GM21528 (cell line): ENCODE measurements at regions not wholly inside any gene's neighbourhood (a gene's known extent, or its start where the extent isn't known, plus 50 kb on each side); places are given as distances from the start of the nearest gene placed in this dataset.
"Not testable (repeated sequence)": the region's sequence is repeated elsewhere in the genome, so short reads cannot be mapped to it uniquely, and the experiment has no call there.

Source experiments
- ATAC-seq: cut with Tn5 transposase; IDR thresholded peaks from one replicate; pipeline ENCODE4 v1.9.1; 2021; ENCODE audit warnings: mild to moderate bottlenecking, moderate library complexity; ENCODE audit not compliant: unreplicated experiment, low FRiP score

- no peak for ATAC-seq
These were observed 139.9 kb upstream of the NCOR2 start for GRCh38 chr12:124707316-124707715.

- ATAC-seq = no peak
These were observed 139.0 kb upstream of the NCOR2 start for GRCh38 chr12:124706363-124706762.

DNA sequence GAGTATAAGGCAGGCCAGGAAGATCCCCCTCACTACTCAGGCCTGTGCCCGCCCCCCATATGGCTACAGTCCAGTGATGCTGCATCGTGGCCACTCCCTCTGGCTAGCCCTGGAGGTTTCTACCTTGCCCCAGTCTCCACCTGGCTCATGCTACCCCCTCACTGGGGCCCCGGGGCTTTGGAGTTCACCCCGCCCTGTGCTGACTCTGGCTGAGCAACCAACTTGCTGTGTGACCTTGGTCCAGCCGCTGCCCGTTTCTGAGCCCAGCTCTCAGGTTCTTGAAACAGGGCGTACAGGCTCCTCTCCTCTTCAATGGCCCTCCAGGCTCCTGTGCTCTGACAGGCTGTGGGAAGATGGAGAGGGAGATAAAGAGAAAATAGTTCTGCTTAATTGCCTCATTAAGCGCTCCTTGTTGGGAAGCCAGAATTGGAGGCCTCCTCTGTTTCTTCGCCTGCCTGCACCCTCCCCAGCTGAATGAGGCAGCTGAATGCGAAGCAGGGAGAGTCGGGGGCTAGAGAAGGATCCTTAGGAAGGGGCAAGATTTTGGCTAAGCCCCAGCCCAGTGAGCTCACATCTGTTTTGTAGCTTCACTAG is 138.2 kb upstream of the NCOR2 start:
- ATAC-seq = no peak

DNA sequence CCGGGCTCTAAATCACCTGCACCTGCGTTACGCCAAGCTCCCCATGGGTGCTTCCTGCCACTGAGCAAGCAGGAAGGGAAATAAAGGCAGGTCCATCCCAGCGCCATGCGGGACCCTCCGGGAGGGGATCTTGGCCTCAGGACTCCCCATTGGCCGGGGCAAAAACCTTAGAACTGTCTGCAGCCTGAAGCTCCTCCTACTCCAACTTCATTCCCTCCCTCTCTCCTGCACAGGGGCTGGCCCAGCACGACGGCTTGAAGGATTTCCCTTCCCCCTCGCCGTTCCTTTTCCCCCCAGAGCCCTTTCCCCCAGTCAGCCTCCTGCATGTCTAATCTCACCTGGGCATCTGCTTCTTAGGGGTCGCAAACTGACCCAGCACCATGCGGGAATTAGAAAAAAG is 137.2 kb upstream of the NCOR2 start:
- ATAC-seq = no peak

- ATAC-seq = no peak
These were observed 136.4 kb upstream of the NCOR2 start for GRCh38 chr12:124703856-124704255.

GRCh38 chr12:124702736-124703135 is 135.3 kb upstream of the NCOR2 start:
- ATAC-seq = no peak

GRCh38 chr12:124700810-124701592 is 133.6 kb upstream of the NCOR2 start:
- ATAC-seq = no peak

DNA sequence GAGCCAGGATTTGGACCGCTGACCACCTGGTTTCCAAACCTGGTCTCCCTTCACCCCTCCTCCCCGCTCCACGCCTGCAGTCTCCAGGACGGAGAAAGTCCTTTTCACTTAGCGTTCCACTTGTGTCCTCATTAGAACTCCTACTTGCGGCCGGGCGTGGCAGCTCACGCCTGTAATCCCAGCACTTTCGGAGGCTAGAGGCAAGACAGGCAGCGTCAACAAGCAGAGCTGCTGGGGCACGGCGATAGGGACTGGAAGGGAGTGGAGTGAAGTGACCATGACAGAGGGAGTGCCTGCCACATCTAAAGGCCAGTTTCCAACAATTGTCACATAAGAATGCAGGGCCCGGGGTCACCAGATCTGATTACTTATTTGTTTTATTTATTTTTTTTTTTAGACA is 132.5 kb upstream of the NCOR2 start:
- no peak for ATAC-seq

- no peak for ATAC-seq
These were observed 131.5 kb upstream of the NCOR2 start for GRCh38 chr12:124698998-124699305.

DNA sequence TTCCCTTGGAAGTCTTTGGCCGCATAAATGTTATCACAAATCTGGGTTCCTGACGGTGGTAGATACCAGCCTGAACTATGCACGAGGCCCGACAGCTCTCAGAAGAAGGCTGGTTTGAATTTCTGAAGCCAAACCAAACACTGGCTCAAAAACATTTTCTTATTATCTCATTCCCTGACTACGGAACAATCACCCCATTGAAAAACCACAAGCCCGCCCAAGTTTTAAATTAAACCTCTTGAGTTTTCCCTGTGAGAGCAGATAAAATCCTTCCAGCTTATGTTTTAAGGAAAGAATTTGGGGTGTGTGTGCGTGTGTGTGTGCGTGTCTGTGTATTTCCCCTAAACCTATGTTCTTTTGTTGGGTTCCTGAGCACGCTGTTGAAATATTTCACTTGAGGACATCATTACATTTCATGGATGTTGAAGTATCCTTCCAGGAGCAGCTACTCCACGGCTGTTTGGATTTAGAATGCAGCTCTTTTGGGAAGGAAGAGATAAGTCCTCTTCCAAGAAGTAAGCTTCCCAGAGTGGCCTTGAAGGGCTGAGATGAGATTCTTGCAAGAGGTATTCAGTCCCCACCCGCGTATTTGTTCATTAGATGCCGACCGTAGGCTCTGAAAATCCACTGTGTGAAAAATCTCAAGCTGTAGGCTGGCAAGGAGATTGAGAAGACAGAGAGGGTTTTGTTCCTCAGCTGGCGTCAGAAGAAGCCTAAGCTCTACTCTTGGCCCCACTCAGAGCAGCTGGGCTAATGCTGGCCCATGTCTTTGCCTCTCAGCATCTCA is 131.0 kb upstream of the NCOR2 start:
- no peak for ATAC-seq

GRCh38 chr12:124697722-124698121 is 130.3 kb upstream of the NCOR2 start:
- not testable (repeated sequence) for ATAC-seq

DNA sequence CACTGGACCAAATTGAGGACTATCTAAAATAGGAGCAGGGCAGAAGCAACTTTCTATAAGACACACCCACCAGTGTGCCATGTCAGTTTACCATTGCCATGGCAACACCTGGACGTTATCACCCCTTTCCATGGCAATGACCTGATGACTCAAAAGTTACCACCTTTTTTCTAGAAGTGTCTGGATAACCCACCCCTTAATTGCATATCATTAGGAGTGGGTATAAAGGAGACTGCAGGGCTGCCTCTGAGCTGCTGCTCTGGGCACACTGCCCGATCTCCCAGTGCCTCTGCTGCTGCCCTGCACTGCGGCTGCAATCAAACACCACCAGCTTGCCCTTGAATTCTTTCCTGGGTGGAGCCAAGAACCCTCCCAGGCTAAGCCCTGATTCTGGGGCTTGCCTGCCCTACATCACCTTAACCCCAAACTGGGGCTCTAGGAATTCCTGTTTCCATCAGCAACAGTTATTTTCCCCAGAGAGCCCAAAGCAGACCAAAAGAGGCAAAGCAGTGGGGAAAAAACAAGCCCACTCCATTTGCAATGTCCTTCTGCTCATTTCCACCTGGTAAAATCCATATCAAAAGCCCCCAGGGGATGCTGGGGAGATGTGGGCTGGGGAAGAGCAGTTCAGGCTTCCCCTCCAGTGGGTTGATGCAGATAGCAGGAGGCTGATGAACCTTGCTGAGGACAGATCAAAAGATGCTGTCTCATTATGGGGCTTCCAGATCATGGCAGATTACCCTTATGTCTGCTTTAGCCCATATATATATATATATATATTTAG is 129.5 kb upstream of the NCOR2 start:
- ATAC-seq = no peak

DNA sequence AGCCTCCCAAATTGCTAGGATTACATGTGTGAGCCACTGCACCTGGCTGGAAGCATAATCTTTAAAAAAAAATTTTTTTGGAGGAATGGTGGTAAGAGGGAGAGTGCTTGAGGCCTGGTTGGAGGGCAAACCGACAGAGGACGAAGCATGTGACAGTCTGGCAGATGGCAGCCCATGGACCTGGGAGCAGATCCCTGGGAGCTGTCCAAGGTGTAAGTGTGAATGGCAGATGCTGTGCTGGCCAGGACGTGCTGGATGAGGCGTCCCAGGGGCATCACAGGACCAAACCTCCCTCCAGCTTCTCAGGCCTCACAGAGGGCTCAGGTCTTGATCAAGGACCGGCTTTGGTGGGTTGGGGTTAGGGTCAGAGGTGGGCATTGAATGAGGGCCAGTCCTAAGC is 128.4 kb upstream of the NCOR2 start:
- ATAC-seq = no peak

GRCh38 chr12:124694846-124695497 is 127.6 kb upstream of the NCOR2 start:
- ATAC-seq = no peak

DNA sequence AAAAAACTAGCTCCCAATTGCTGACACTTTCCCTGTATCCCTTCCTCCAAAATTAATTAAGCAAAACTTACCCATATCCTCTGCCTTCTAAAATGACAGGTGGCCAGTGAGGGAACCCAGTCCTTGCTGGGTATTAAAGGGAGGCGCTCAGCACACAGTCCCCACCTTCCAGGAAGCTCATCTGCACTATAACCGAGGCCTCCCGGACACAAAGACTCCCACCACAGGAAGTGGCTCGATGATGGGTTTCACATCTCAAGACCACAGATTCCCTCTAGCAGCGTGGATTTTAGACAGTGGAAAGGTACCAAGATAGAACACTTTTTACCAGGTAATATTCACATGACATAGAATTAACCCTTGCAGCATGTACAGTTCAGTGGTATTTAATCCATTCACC is 126.8 kb upstream of the NCOR2 start:
- ATAC-seq = no peak

- ATAC-seq = no peak
These were observed 125.8 kb upstream of the NCOR2 start for GRCh38 chr12:124693111-124693723.

GRCh38 chr12:124692443-124692842 is 125.0 kb upstream of the NCOR2 start:
- no peak for ATAC-seq

GRCh38 chr12:124691429-124691828 is 124.0 kb upstream of the NCOR2 start:
- ATAC-seq = no peak

- ATAC-seq = no peak
These were observed 122.2 kb upstream of the NCOR2 start for GRCh38 chr12:124689631-124690030.

DNA sequence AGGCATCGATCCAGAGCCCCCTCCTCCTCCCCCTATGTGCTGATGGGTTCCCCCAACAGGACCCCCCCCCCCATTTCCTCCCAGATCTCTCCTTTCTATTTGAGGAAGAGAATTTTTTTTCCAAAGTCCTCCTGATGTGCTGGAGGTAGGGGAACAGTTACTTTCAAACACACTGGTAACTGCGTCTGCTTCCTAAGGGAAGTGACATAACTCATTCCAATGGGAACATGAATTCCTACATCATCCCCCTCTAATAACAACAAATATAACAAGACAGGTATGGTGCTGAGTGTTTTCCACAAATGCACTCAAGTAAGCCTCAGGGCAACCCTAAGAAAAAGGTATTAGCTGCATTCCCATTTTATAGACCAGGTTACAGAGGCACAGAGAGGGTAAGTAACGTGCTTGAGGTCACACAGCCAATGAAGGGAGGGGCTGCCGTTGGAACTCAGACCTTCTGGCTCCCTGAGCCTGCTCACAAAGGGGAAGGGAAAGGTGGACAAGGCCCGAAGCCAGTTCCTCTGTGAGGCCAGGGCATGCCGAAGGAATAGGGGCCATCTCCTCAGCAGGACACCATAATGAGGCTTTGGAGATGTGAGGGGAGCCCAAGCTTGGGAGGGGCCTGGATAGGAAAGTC is 121.1 kb upstream of the NCOR2 start:
- ATAC-seq = no peak
